Fibroblast of lung (primary cell): ENCODE measurements at regions not wholly inside any gene's neighbourhood (a gene's known extent, or its start where the extent isn't known, plus 50 kb on each side); places are given as distances from the start of the nearest gene placed in this dataset.

ENCODE experiments used
- CTCF ChIP-seq, 2 donors: IDR thresholded peaks in 1 of 2; conservative IDR thresholded peaks in 1 of 2; 1 replicate in 1 of 2; 2 replicates in 1 of 2; pipeline ENCODE4 v1.5.1; 2011 to 2012; ENCODE audit warnings: low read length in 2 of 2, control low read depth in 1 of 2, inconsistent platforms in 1 of 2, low read depth in 1 of 2, mild to moderate bottlenecking in 1 of 2
- EZH2 ChIP-seq: IDR thresholded peaks from 2 replicates; pipeline ENCODE4 v1.5.1; 2012; ENCODE audit warnings: low read length, control low read depth, mild to moderate bottlenecking; ENCODE audit errors: missing control alignments

GRCh38 chr6:54758340-54758739 lies 88.2 kb upstream of the FAM83B start:
- TF ChIP-seq EZH2 (no peak), CTCF (conservative IDR thresholded peaks at IDR 0.05 in 1 of 2, IDR thresholded peaks at IDR 0.05 in 1 of 2; ENCODE audit: low read depth in 1 of 2, low read length in 2 of 2) (no peak)
